ENCODE measurements at regions not wholly inside any gene's neighbourhood (a gene's known extent, or its start where the extent isn't known, plus 50 kb on each side); places are given as distances from the start of the nearest gene placed in this dataset.
A peak's percentile ranks its signal among the peaks of the same experiment; 100 is the strongest.

- CTCF ChIA-PET: interaction anchor here (0.6 to 0.7 kb wide), 2 partner anchors 11 to 474 kb away, joined by 3 read pairs; no protein-coding TSS in a partner anchor
- POLR2A ChIA-PET: interaction anchor here (0.6 kb wide), 1 partner anchor 28 kb away, joined by 3 read pairs; no protein-coding TSS in a partner anchor
- H3K4me1 ChIP-seq (ENCODE audit: control insufficient read depth, insufficient read depth, low read length): no peaks in the 10 kb centered on the region
- no peak overlapping the region for H3K4me3 ChIP-seq (ENCODE audit: low read depth, low read length)
- TF ChIP-seq TCF7L2 (IDR thresholded peaks at IDR 0.05; ENCODE audit: borderline replicate concordance, low read depth, low read length) (peak; percentile 76), ZNF302 (tag by site-specific recombination; IDR thresholded peaks at IDR 0.05; ENCODE audit: low read depth) (no peak), ZNF529 (tag by site-specific recombination; IDR thresholded peaks at IDR 0.05; ENCODE audit: insufficient replicate concordance) (no peak)
- TF ChIP-seq, protein P1, sequence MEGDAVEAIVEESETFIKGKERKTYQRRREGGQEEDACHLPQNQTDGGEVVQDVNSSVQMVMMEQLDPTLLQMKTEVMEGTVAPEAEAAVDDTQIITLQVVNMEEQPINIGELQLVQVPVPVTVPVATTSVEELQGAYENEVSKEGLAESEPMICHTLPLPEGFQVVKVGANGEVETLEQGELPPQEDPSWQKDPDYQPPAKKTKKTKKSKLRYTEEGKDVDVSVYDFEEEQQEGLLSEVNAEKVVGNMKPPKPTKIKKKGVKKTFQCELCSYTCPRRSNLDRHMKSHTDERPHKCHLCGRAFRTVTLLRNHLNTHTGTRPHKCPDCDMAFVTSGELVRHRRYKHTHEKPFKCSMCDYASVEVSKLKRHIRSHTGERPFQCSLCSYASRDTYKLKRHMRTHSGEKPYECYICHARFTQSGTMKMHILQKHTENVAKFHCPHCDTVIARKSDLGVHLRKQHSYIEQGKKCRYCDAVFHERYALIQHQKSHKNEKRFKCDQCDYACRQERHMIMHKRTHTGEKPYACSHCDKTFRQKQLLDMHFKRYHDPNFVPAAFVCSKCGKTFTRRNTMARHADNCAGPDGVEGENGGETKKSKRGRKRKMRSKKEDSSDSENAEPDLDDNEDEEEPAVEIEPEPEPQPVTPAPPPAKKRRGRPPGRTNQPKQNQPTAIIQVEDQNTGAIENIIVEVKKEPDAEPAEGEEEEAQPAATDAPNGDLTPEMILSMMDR (tag by site-specific recombination; IDR thresholded peaks at IDR 0.05): no peak
- H3K27ac ChIP-seq (ENCODE audit: extremely low read depth, low read depth, low read length): no peak overlapping the region
- H3K9me3 ChIP-seq (ENCODE audit: control insufficient read depth, insufficient read depth, low read depth, low read length): no peaks in the 10 kb centered on the region
- no peaks in the 10 kb centered on the region for H3K36me3 ChIP-seq (ENCODE audit: control insufficient read depth in 2 of 2, insufficient read depth in 1 of 2, low read length in 2 of 2)
Measured at GRCh38 chrX:122835886-122836285, 348.2 kb upstream of the GRIA3 start.

DNA sequence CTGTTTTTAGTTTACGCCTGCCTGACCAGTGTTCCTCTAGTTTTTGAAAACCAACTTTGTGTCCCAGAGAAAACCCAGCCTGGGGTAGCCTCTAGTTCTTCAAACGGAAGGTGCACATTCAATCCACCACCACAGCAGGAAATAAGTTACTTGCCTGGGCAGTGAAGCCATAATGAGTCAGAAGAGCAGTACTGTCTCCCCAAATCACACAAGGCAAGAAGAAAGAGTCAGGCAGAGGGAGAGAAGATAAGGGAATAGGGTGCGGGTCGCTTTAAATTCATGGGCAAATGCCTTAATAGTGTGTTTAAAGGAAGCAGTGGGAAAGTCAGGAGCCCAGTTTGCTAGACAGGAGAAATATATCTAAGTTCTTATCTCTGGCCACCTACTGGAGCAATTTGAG lies 333.8 kb upstream of the GRIA3 start:
- no peaks in the 10 kb centered on the region for H3K36me3 ChIP-seq (ENCODE audit: control insufficient read depth in 2 of 2, insufficient read depth in 1 of 2, low read length in 2 of 2)
- H3K4me3 ChIP-seq (ENCODE audit: low read depth, low read length): no peak overlapping the region
- no peaks in the 10 kb centered on the region for H3K9me3 ChIP-seq (ENCODE audit: control insufficient read depth, insufficient read depth, low read depth, low read length)
- TF ChIP-seq ZNF785 (tag by site-specific recombination; IDR thresholded peaks at IDR 0.05): no peak
- no peak for TF ChIP-seq ZNF654 (tag by site-specific recombination; IDR thresholded peaks at IDR 0.05; ENCODE audit: low read depth)
- no peak for TF ChIP-seq ZBTB7A (tag by site-specific recombination; IDR thresholded peaks at IDR 0.05; ENCODE audit: low read depth)
- no peak for TF ChIP-seq ZNF37A (tag by site-specific recombination; IDR thresholded peaks at IDR 0.05)
- TF ChIP-seq ZNF701 (tag by site-specific recombination; IDR thresholded peaks at IDR 0.05): no peak
- TF ChIP-seq REPIN1 (tag by site-specific recombination; IDR thresholded peaks at IDR 0.05; ENCODE audit: low read depth): no peak
- no peak for TF ChIP-seq ZNF626 (tag by site-specific recombination; IDR thresholded peaks at IDR 0.05)
- TF ChIP-seq ZNF837 (tag by site-specific recombination; IDR thresholded peaks at IDR 0.05): no peak
- TF ChIP-seq ZNF660 (tag by site-specific recombination; IDR thresholded peaks at IDR 0.05): no peak
- no peak for TF ChIP-seq SP2 (tag by site-specific recombination; IDR thresholded peaks at IDR 0.05)
- no peak for TF ChIP-seq ZNF561 (tag by site-specific recombination; IDR thresholded peaks at IDR 0.05; ENCODE audit: borderline replicate concordance)
- no peak for TF ChIP-seq ZNF777 (tag by site-specific recombination; IDR thresholded peaks at IDR 0.05; ENCODE audit: borderline replicate concordance)
- no peak for TF ChIP-seq ZNF175 (tag by site-specific recombination; IDR thresholded peaks at IDR 0.05)
- TF ChIP-seq, protein P2, sequence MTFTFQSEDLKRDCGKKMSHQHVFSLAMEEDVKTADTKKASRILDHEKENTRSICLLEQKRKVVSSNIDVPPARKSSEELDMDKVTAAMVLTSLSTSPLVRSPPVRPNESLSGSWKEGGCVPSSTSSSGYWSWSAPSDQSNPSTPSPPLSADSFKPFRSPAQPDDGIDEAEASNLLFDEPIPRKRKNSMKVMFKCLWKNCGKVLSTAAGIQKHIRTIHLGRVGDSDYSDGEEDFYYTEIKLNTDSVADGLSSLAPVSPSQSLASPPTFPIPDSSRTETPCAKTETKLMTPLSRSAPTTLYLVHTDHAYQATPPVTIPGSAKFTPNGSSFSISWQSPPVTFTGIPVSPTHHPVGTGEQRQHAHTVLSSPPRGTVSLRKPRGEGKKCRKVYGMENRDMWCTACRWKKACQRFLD (tag by site-specific recombination; IDR thresholded peaks at IDR 0.05): no peak
- no peak for TF ChIP-seq ZSCAN30 (tag by site-specific recombination; IDR thresholded peaks at IDR 0.05)
- TF ChIP-seq ZNF585B (tag by site-specific recombination; IDR thresholded peaks at IDR 0.05): no peak
- no peaks in the 10 kb centered on the region for H3K4me1 ChIP-seq (ENCODE audit: control insufficient read depth, insufficient read depth, low read length)
- ChIA-PET CTCF (no interaction called here), POLR2A (no interaction called here)
- no peak overlapping the region for H3K27ac ChIP-seq (ENCODE audit: extremely low read depth, low read depth, low read length)

DNA sequence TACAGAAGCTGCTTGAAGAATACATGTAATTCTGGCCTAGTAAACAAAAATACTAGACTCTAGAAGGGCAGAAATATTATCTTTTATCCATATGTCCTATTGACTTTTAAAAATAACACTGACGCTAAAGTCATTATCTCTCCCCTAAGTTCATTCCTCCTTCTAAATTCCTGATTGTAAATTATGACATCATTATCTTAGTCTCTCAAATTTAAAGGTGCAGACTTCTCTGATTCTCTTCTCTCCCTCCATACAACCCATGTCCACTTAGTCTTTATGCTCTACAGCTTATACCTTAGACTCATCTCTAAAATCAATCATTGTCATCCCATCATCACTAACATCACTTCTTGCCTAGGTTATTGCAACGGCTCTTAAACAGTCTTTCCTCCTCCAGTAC lies 327.9 kb upstream of the GRIA3 start:
- H3K9me3 ChIP-seq (ENCODE audit: control insufficient read depth, insufficient read depth, low read depth, low read length): no peaks in the 10 kb centered on the region
- peak; percentile 83 for TF ChIP-seq ATF2 (tag by site-specific recombination; IDR thresholded peaks at IDR 0.05; ENCODE audit: low read depth)
- TF ChIP-seq ZNF629 (tag by site-specific recombination; IDR thresholded peaks at IDR 0.05): no peak
- no peak overlapping the region for H3K27ac ChIP-seq (ENCODE audit: extremely low read depth, low read depth, low read length)
- H3K4me1 ChIP-seq (ENCODE audit: control insufficient read depth, insufficient read depth, low read length): no peaks in the 10 kb centered on the region
- POLR2A ChIA-PET: interaction anchor here (0.5 kb wide), 1 partner anchor 471 kb away, joined by 3 read pairs; no protein-coding TSS in a partner anchor
- no peak overlapping the region for H3K4me3 ChIP-seq (ENCODE audit: low read depth, low read length)
- CTCF ChIA-PET: no interaction called here
- H3K36me3 ChIP-seq (ENCODE audit: control insufficient read depth in 2 of 2, insufficient read depth in 1 of 2, low read length in 2 of 2): no peaks in the 10 kb centered on the region
